HepG2 (cell line): ENCODE measurements at regions not wholly inside any gene's neighbourhood (a gene's known extent, or its start where the extent isn't known, plus 50 kb on each side); places are given as distances from the start of the nearest gene placed in this dataset.

Experiments
- ATAC-seq: fragments of 200-7000 bp; cut with Tn5 transposase; 3 replicates; pipeline ENCODE4 v1.9.1; 2020; ENCODE audit warnings: mild to moderate bottlenecking, moderate library complexity
- BruUV-seq: library from RNA; stranded (reverse); fragments of 400-500 nt; replicated peaks from 2 replicates; lab custom pipeline; 2021; lab: Mats Ljungman, UMichigan
- CTCF ChIA-PET: fragments of 300-600 bp; formaldehyde crosslinking; extraction: SDS; loops from one replicate; lab custom pipeline; 2021; ENCODE audit warnings: low total read pairs, inconsistent platforms, low intra/inter-chr PET ratio; lab: Yijun Ruan, JAX
- POLR2A ChIA-PET: fragments of 350-600 bp; sonication (Branson Sonifier 250); formaldehyde crosslinking; loops from one replicate; lab custom pipeline; 2020; ENCODE audit warnings: antibody characterized with exemption, inconsistent platforms; lab: Yijun Ruan, JAX
- DNase-seq: peaks from one replicate; pipeline ENCODE4 v3.0.0-alpha.2; 2015; ENCODE audit warnings: low spot score
- FAIRE-seq: peaks from 3 replicates; lab custom pipeline; 2011; peaks lifted over from hg19 to GRCh38; lab: Jason Lieb, UNC
- H2AFZ ChIP-seq: one replicate; pipeline ENCODE4 v1.6.1; 2011; ENCODE audit warnings: low read length, inconsistent platforms
- H3K27ac ChIP-seq: fragments of 300-600 bp; 3 replicates; pipeline ENCODE4 v1.8.0; 2011; ENCODE audit warnings: mixed run types, mild to moderate bottlenecking, mixed read lengths, low read length, inconsistent platforms; ENCODE audit not compliant: insufficient read depth; ENCODE audit errors: extremely low read length
- H3K27me3 ChIP-seq, 2 experiments: fragments of 200-600 bp in 1 of 2; 2 replicates in 1 of 2; 3 replicates in 1 of 2; pipeline versions ENCODE4 v1.6.0 to v1.8.0; 2011; ENCODE audit warnings: low read length in 2 of 2, mild to moderate bottlenecking in 2 of 2, moderate library complexity in 2 of 2, inconsistent platforms in 1 of 2; ENCODE audit not compliant: insufficient read depth in 2 of 2, control insufficient read depth in 1 of 2
- H3K36me3 ChIP-seq, 2 experiments: fragments of 200-600 bp in 1 of 2; replicated peaks in 1 of 2; 2 replicates in 1 of 2; 3 replicates in 1 of 2; pipeline versions ENCODE4 v1.5.1 to v1.8.0; 2011; ENCODE audit warnings: low read length in 2 of 2, inconsistent platforms in 1 of 2; ENCODE audit not compliant: insufficient read depth in 2 of 2, control insufficient read depth in 1 of 2
- H3K4me1 ChIP-seq: 2 replicates; pipeline ENCODE4 v1.5.1; 2012; ENCODE audit warnings: low read length, inconsistent platforms; ENCODE audit not compliant: insufficient read depth
- H3K4me2 ChIP-seq: 2 replicates; pipeline ENCODE4 v1.6.0; 2011; ENCODE audit warnings: low read depth, low read length, inconsistent platforms
- H3K4me3 ChIP-seq, 3 experiments: fragments of 200-600 bp in 1 of 3; sonication (generic), shearing (Covaris generic) in 1 of 3; replicated peaks in 1 of 3; 2 replicates each; pipeline ENCODE4 v1.5.1; 2011 to 2016; ENCODE audit warnings: low read length in 3 of 3, inconsistent platforms in 2 of 3, low read depth in 2 of 3, mild to moderate bottlenecking in 2 of 3, control low read depth in 1 of 3, mixed read lengths in 1 of 3; ENCODE audit not compliant: insufficient read depth in 1 of 3
- H3K79me2 ChIP-seq: one replicate; pipeline ENCODE4 v1.6.1; 2011; ENCODE audit warnings: low read length, inconsistent platforms; ENCODE audit not compliant: insufficient read depth
- H3K9ac ChIP-seq: 2 replicates; pipeline ENCODE4 v1.6.0; 2011; ENCODE audit warnings: mild to moderate bottlenecking, low read depth, low read length, inconsistent platforms; ENCODE audit not compliant: insufficient read depth
- H3K9me3 ChIP-seq: 2 replicates; pipeline ENCODE4 v1.5.1; 2012; ENCODE audit warnings: mild to moderate bottlenecking, low read length
- H4K20me1 ChIP-seq: 2 replicates; pipeline ENCODE4 v1.6.0; 2011; ENCODE audit warnings: inconsistent platforms, mild to moderate bottlenecking, low read length, moderate library complexity; ENCODE audit not compliant: insufficient read depth
- FOSL1 ChIP-seq: sonication (generic); formaldehyde crosslinking; IDR thresholded peaks from 2 replicates; pipeline ENCODE4 v1.9.0; 2021; ENCODE audit warnings: missing genetic modification reagents, borderline replicate concordance
- FOXC1 ChIP-seq: sonication (generic); formaldehyde crosslinking; IDR thresholded peaks from 2 replicates; pipeline ENCODE4 v1.8.0; 2022; ENCODE audit warnings: mild to moderate bottlenecking, missing genetic modification reagents, borderline replicate concordance
- HNRNPUL1 ChIP-seq: fragments of 200-400 bp; formaldehyde crosslinking; IDR thresholded peaks from 2 replicates; pipeline ENCODE4 v1.6.1; 2017; ENCODE audit warnings: low read depth, mild to moderate bottlenecking, low read length, moderate library complexity
- HOXD1 ChIP-seq: sonication (generic); formaldehyde crosslinking; IDR thresholded peaks from 2 replicates; pipeline ENCODE4 v1.5.0; 2020; ENCODE audit warnings: missing genetic modification reagents
- IKZF1 ChIP-seq: fragments of 450-650 bp; IDR thresholded peaks from 2 replicates; pipeline ENCODE4 v1.7.1; 2016
- KAT7 ChIP-seq: IDR thresholded peaks from 2 replicates; pipeline ENCODE4 v1.6.1; 2018; ENCODE audit warnings: borderline replicate concordance, missing compliant biosample characterization
- TBL1XR1 ChIP-seq: fragments of 150-350 bp; IDR thresholded peaks from 2 replicates; pipeline ENCODE4 v1.6.1; 2014; ENCODE audit warnings: borderline replicate concordance, low read length; ENCODE audit not compliant: partially characterized antibody
- ZNF260 ChIP-seq: sonication (generic); formaldehyde crosslinking; IDR thresholded peaks from 2 replicates; pipeline ENCODE4 v1.4.0; 2020; ENCODE audit warnings: missing genetic modification reagents, low read depth, mild to moderate bottlenecking, borderline replicate concordance
- ZNF589 ChIP-seq: sonication (generic); formaldehyde crosslinking; conservative IDR thresholded peaks from 2 replicates; pipeline ENCODE4 v1.8.0; 2022; ENCODE audit warnings: mild to moderate bottlenecking, moderate library complexity, missing genetic modification reagents
- WGBS: methylation state at CpG from one replicate; pipeline ENCODE4 v1.1.6; 2017; ENCODE audit warnings: low lambda C conversion rate; 5-methylcytosine and 5-hydroxymethylcytosine counted together
- in situ Hi-C: cut with HindIII; loops from 2 replicates; pipeline ENCODE4 v1.10.0; 2017; ENCODE audit warnings: low pct_unique_long_range_greater_than_20kb; ENCODE audit not compliant: extremely low pct_ligation_motif_present
- intact Hi-C: fragments of 100-400 bp; cut with micrococcal nuclease; formaldehyde crosslinking; loops from one replicate; pipeline ENCODE4 v1.10.0; 2022; ENCODE audit not compliant: unreplicated experiment

DNA sequence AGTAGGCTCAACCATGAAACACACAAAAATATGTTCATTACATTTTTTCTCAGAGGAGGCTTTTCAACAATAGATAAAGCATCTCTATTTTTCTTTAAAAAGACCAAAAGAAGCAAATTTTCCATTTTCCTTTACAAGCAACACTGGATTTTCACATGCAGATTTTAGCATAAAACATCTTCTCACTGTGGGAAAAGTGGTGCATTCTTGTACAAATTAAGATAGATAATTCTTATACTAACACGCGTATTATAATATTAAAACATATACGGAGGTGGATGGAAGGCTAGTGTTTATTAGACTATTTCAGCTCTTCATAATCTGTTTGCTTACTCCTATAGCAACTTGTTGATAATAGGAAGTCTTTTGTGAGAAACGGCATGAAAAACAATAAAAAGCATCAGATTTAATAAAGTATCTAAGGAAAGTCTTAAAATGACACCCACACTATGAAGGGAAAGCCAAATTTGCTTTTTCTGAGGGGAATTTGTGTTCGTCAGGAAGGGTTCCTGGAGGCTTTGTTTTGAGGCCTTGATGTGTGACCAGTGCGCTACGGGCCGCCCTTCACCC lies 529.6 kb downstream of the SOX2 start:
- no peak overlapping the region for H3K4me3 ChIP-seq
- in situ Hi-C loops (no loop called here), intact Hi-C loops (loop anchor here (5.0 kb wide), 1 partner anchor 104 kb away; no protein-coding TSS in a partner anchor)
- H3K27me3 ChIP-seq: no peaks in the 10 kb centered on the region
- POLR2A ChIA-PET: no interaction called here
- H3K4me2 ChIP-seq: no peak overlapping the region
- peaks cover 43% of the 10 kb centered on the region for H3K4me1 ChIP-seq
- H4K20me1 ChIP-seq: no peaks in the 10 kb centered on the region
- H3K79me2 ChIP-seq: no peaks in the 10 kb centered on the region
- 68% methylated on average over 8 of the region's 8 CpGs for WGBS
- ATAC-seq (no peak), DNase-seq (no peak), FAIRE-seq (no peak)
- H2AFZ ChIP-seq: no peak overlapping the region
- no peak overlapping the region for H3K9ac ChIP-seq
- BruUV-seq: no TSS peak
- H3K36me3 ChIP-seq: no peaks in the 10 kb centered on the region
- H3K27ac ChIP-seq: no peak overlapping the region
- H3K9me3 ChIP-seq: no peaks in the 10 kb centered on the region
- CTCF ChIA-PET: no interaction called here
- TF ChIP-seq TBL1XR1 (no peak), IKZF1 (no peak), FOSL1 (CRISPR knock-in tag) (no peak), KAT7 (CRISPR knock-in tag) (no peak), ZNF589 (CRISPR knock-in tag) (no peak), FOXC1 (CRISPR knock-in tag) (no peak), HOXD1 (CRISPR knock-in tag) (no peak), HNRNPUL1 (no peak), ZNF260 (CRISPR knock-in tag) (no peak)
- TF ChIP-seq, all 625 proteins: peak for 0
